SK-N-SH (cell line): ENCODE measurements at regions not wholly inside any gene's neighbourhood (a gene's known extent, or its start where the extent isn't known, plus 50 kb on each side); places are given as distances from the start of the nearest gene placed in this dataset.

Experiments
- CTCF ChIA-PET: fragments of 300-600, 350-600 bp; formaldehyde crosslinking; extraction: SDS; loops from one replicate; lab custom pipeline; 2021; lab: Yijun Ruan, JAX
- POLR2A ChIA-PET: fragments of 350-600 bp; sonication (Branson Sonifier 250); formaldehyde crosslinking; extraction: SDS; loops from one replicate; lab custom pipeline; 2020; ENCODE audit warnings: antibody characterized with exemption, inconsistent platforms; lab: Yijun Ruan, JAX
- DNase-seq: peaks from one replicate; pipeline ENCODE4 v3.0.0; 2012
- H2AFZ ChIP-seq: fragments of 200-600 bp; sonication (generic); 2 replicates; pipeline ENCODE4 v1.8.1; 2016; ENCODE audit warnings: antibody characterized with exemption, mild to moderate bottlenecking, low read depth
- H3F3A ChIP-seq: fragments of 200-600 bp; sonication (generic); replicated peaks from 2 replicates; pipeline ENCODE3; 2016; ENCODE audit warnings: antibody characterized with exemption, mild to moderate bottlenecking; ENCODE audit not compliant: insufficient read depth
- H3K27ac ChIP-seq, 2 experiments: fragments of 200-500 bp in 1 of 2; fragments of 200-600 bp in 1 of 2; sonication (Bioruptor generic) in 1 of 2; sonication (generic), shearing (Covaris generic) in 1 of 2; 2 replicates each; pipeline versions ENCODE4 v1.5.1 to v1.6.1; 2014 to 2016; ENCODE audit warnings: low read depth in 2 of 2, inconsistent platforms in 1 of 2, low read length in 1 of 2, mild to moderate bottlenecking in 1 of 2, mixed read lengths in 1 of 2
- H3K27me3 ChIP-seq: fragments of 200-600 bp; sonication (generic), shearing (Covaris generic); 2 replicates; pipeline ENCODE4 v1.6.1; 2016; ENCODE audit warnings: mixed run types; ENCODE audit not compliant: insufficient read depth
- H3K36me3 ChIP-seq, 2 experiments: fragments of 200-500 bp in 1 of 2; fragments of 200-600 bp in 1 of 2; sonication (Bioruptor generic) in 1 of 2; sonication (generic) in 1 of 2; replicated peaks in 1 of 2; 2 replicates each; pipeline versions ENCODE3 to v1.5.1; 2014 to 2016; ENCODE audit warnings: low read length in 1 of 2, mild to moderate bottlenecking in 1 of 2; ENCODE audit not compliant: insufficient read depth in 2 of 2, control insufficient read depth in 1 of 2
- H3K4me1 ChIP-seq, 2 experiments: fragments of 200-500 bp in 1 of 2; fragments of 200-600 bp in 1 of 2; sonication (Bioruptor generic) in 1 of 2; sonication (generic), shearing (Covaris generic) in 1 of 2; 2 replicates each; pipeline versions ENCODE4 v1.5.1 to v1.6.1; 2014 to 2016; ENCODE audit warnings: low read depth in 1 of 2, low read length in 1 of 2, mixed run types in 1 of 2; ENCODE audit not compliant: insufficient read depth in 2 of 2, control insufficient read depth in 1 of 2
- H3K4me2 ChIP-seq: fragments of 200-600 bp; sonication (generic), shearing (Covaris generic); 2 replicates; pipeline ENCODE4 v1.6.1; 2017; ENCODE audit warnings: mixed run types
- H3K4me3 ChIP-seq, 2 experiments: fragments of 200-500 bp in 1 of 2; fragments of 200-600 bp in 1 of 2; sonication (Bioruptor generic) in 1 of 2; sonication (generic), shearing (Covaris generic) in 1 of 2; 2 replicates each; pipeline versions ENCODE4 v1.5.1 to v1.8.1; 2014 to 2016; ENCODE audit warnings: low read depth in 2 of 2, inconsistent platforms in 1 of 2, low read length in 1 of 2, mild to moderate bottlenecking in 1 of 2, mixed read lengths in 1 of 2, moderate library complexity in 1 of 2
- H3K79me2 ChIP-seq: fragments of 200-600 bp; sonication (generic); 2 replicates; pipeline ENCODE4 v1.8.1; 2017; ENCODE audit warnings: mild to moderate bottlenecking; ENCODE audit not compliant: insufficient read depth
- H3K9ac ChIP-seq: fragments of 200-600 bp; sonication (generic); 2 replicates; pipeline ENCODE4 v1.6.1; 2017; ENCODE audit warnings: mixed run types
- H3K9me2 ChIP-seq: fragments of 200-600 bp; sonication (generic); 2 replicates; pipeline ENCODE4 v1.6.1; 2017; ENCODE audit warnings: mixed run types
- H3K9me3 ChIP-seq: fragments of 200-600 bp; sonication (generic); 2 replicates; pipeline ENCODE4 v1.6.1; 2017; ENCODE audit warnings: mixed run types, mild to moderate bottlenecking, moderate library complexity
- H4K20me1 ChIP-seq: fragments of 200-600 bp; sonication (generic); 2 replicates; pipeline ENCODE4 v1.6.1; 2017; ENCODE audit warnings: mild to moderate bottlenecking, mixed run types; ENCODE audit not compliant: insufficient read depth
- EP300 ChIP-seq, 2 experiments: IDR thresholded peaks; 2 replicates each; pipeline versions ENCODE4 v1.4.0 to v1.6.1; 2012; ENCODE audit warnings: borderline replicate concordance in 1 of 2, low read depth in 1 of 2, low read length in 1 of 2
- FOXM1 ChIP-seq: IDR thresholded peaks from 2 replicates; pipeline ENCODE4 v1.4.0; 2012; ENCODE audit warnings: low read depth, mild to moderate bottlenecking
- GATA2 ChIP-seq: sonication (generic); formaldehyde crosslinking; IDR thresholded peaks from 2 replicates; pipeline ENCODE4 v1.5.0; 2020; ENCODE audit warnings: mild to moderate bottlenecking, missing genetic modification reagents
- RAD21 ChIP-seq: IDR thresholded peaks from 2 replicates; pipeline ENCODE4 v1.6.1; 2012; ENCODE audit warnings: mild to moderate bottlenecking, low read length
- RCOR1 ChIP-seq: fragments of 150-350 bp; IDR thresholded peaks from 2 replicates; pipeline ENCODE4 v1.6.1; 2017; ENCODE audit warnings: antibody characterized with exemption, low read length
- WGBS: methylation state at CpG from one replicate; pipeline ENCODE4 v1.1.6; 2017; ENCODE audit warnings: low lambda C conversion rate; 5-methylcytosine and 5-hydroxymethylcytosine counted together
- small RNA-seq, 7 experiments: library from RNA; depleted of rRNA; stranded (forward); fragments of <200 nt; gene quantifications; one replicate each; pipeline ENCODE3, GENCODE V24; 2012
- TF ChIP-seq, protein P1 (sequence below): fragments of 150-350 bp; IDR thresholded peaks from 2 replicates; pipeline ENCODE4 v1.6.1; 2017; ENCODE audit warnings: antibody characterized with exemption, low read length, low read depth, borderline replicate concordance

DNA sequence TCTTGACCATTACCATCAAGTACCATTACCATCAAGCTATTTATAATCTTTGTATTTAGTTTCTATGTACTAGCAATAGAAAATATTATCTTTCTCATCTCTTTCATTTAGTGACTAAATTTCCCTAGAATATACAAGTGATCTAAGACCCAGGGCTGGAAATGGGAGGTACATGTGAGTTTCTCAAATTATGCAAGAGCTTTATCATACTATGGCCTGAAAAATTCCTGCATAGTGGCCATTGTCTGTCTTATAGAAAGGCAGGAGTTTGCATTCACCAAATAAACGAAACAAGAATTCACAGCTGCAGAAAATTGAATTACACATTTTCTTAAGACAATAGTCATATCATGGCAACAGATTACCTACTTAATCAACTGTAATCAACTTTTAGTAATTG lies 50.7 kb upstream of the HDAC9 start (continued):
- TF ChIP-seq GATA2 (CRISPR knock-in tag) (no peak), RCOR1 (no peak), FOXM1 (no peak), RAD21 (no peak)

DNA sequence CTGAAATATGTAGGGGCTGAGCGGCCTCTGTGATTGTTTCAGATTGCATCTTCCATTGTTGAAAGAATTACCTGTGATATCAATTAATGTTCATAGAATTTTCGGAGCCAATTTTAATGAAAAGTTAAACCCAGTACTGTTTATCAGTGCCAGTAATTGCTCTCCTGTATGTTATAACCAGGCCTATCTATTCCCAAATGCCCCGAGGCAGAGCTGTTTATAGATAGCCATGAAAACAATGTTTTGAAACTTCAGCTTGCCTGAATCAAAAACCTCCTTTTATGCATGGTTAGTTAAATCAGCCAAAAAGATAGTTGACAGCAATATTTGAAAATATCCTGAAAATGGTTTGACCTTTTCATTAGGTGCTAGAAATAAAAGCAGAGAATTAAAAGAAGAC lies 50.1 kb upstream of the HDAC9 start:
- no peak overlapping the region for H3K9ac ChIP-seq
- H3K27ac ChIP-seq = peak overlapping the region in 1 of 2 experiments; percentile 19; a peak in 2 of 4 replicates
- H3K36me3 ChIP-seq = no peaks in the 10 kb centered on the region
- H2AFZ ChIP-seq = no peak overlapping the region
- WGBS = 67% methylated on average over 3 of the region's 3 CpGs
- H4K20me1 ChIP-seq = no peaks in the 10 kb centered on the region
- TF ChIP-seq RCOR1 (peak; percentile 56; the same call in 1 of the 2 replicates), GATA2 (CRISPR knock-in tag) (peak; percentile 62), EP300 (IDR thresholded peaks at IDR 0.05; ENCODE audit: borderline replicate concordance in 1 of 2, low read depth in 1 of 2, low read length in 1 of 2) (no peak)
- TF ChIP-seq, protein P1, sequence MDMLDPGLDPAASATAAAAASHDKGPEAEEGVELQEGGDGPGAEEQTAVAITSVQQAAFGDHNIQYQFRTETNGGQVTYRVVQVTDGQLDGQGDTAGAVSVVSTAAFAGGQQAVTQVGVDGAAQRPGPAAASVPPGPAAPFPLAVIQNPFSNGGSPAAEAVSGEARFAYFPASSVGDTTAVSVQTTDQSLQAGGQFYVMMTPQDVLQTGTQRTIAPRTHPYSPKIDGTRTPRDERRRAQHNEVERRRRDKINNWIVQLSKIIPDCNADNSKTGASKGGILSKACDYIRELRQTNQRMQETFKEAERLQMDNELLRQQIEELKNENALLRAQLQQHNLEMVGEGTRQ = no peak
- ChIA-PET POLR2A (no interaction called here), CTCF (interaction anchor here (1.0 to 1.5 kb wide), 3 partner anchors 12 to 20 kb away, joined by 3 to 4 read pairs (median 4); no protein-coding TSS in a partner anchor)
- no peaks in the 10 kb centered on the region for H3K27me3 ChIP-seq
- H3K79me2 ChIP-seq = no peaks in the 10 kb centered on the region
- H3F3A ChIP-seq = no peaks in the 10 kb centered on the region
- H3K4me2 ChIP-seq = no peak overlapping the region
- H3K4me3 ChIP-seq = no peak overlapping the region
- 0 out of 2 replicates have a peak, but pooled peaks cover 4% of the 10 kb centered on the region for H3K9me3 ChIP-seq
- peaks cover 0 to 11% of the 10 kb centered on the region in 2 experiments; a peak in 2 of 4 replicates for H3K4me1 ChIP-seq
- no peaks in the 10 kb centered on the region for H3K9me2 ChIP-seq
- peak; percentile 37 for DNase-seq

Small RNA genes in the stretch of these regions (small RNA-seq; reads per million reads assigned to genes)
- 0 reads per million in 7 experiments for gene MIR1302-6
